ENCODE measurements at regions not wholly inside any gene's neighbourhood (a gene's known extent, or its start where the extent isn't known, plus 50 kb on each side); places are given as distances from the start of the nearest gene placed in this dataset.

DNA sequence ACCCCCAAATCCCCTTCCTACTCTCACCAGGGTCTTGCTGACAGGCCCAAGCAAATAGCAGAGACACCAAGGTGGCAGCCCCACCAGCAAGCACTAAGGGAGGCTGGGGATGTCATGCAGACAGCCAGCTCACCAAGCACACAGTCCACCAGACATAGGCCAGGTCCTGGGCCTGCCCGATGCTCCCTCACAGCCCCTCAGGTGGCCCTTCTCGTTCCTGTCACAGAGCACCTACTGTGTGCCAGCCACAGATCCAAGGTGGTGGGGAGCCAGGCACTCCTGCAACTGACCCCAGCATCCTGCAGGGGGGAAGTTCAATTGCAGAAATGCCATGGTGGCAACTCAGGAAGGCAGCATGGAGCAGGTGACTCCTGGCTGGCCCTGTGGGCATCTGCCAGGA, 60.5 kb upstream of the PNMA1 start:
- FAIRE-seq = no peak

DNA sequence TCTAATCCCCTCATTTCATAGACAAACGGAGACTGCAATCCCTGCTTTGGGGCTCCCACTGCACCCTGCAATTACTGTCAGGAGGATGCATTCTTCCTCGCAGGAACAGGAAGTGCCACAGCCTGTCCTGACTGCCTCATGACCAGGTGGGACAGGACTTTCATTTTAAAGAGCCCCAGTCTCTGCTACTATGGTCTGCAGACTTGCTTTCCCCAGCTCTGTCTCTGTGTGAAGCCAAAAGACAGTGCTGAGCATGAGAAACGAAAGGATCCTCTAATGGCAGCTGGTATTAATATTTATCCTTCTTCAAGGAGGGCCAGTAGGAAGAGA, 60.0 kb upstream of the PNMA1 start:
- FAIRE-seq (no peak), DNase-seq (ENCODE audit: insufficient read length, low spot score) (no peak)
- no peak for TF ChIP-seq POLR2A (IDR thresholded peaks at IDR 0.05; ENCODE audit: low read depth, low read length)

More for the DNA sequence above, 60.5 kb upstream of the PNMA1 start:
- no peak for DNase-seq (ENCODE audit: insufficient read length, low spot score)
- TF ChIP-seq POLR2A (IDR thresholded peaks at IDR 0.05; ENCODE audit: low read depth, low read length) = no peak

DNA sequence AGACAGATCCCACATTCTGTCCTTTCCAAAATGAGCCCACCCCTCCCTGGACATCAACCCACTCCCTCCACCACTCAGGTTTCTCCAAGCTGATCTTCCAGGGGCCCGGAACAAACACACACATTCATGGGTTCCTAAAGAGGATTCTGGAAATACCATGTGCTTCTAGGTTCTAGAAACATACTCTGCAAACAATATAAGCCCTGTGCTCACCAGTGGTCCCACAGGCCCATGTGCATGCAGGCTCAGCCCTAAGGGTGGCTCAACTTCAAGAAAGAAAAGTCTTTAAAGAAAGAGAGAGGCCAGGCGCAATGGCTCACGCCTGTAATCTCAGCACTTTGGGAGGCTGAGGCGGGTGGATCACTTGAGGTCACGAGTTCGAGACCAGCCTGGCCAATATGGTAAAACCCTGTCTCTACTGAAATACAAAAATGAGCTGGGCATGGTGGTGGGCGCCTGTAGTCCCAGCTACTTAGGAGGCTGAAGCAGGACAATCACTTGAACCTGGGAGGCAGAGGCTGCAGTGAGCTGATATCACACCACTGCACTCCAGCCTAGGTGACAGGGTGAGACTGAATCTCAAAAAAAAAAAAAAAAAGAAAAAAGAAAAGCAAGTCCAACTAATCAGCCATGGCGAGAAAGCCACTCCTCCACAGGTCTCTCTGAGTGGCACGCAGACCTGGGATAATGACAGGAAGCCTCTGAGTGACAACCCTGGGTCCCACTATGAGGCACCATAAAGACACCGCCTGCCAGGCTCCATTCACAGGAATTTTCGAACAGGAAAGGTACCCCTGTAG, 59.5 kb upstream of the PNMA1 start:
- DNase-seq (ENCODE audit: insufficient read length, low spot score) (no peak), FAIRE-seq (no peak)
- no peak for TF ChIP-seq POLR2A (IDR thresholded peaks at IDR 0.05; ENCODE audit: low read depth, low read length)

DNA sequence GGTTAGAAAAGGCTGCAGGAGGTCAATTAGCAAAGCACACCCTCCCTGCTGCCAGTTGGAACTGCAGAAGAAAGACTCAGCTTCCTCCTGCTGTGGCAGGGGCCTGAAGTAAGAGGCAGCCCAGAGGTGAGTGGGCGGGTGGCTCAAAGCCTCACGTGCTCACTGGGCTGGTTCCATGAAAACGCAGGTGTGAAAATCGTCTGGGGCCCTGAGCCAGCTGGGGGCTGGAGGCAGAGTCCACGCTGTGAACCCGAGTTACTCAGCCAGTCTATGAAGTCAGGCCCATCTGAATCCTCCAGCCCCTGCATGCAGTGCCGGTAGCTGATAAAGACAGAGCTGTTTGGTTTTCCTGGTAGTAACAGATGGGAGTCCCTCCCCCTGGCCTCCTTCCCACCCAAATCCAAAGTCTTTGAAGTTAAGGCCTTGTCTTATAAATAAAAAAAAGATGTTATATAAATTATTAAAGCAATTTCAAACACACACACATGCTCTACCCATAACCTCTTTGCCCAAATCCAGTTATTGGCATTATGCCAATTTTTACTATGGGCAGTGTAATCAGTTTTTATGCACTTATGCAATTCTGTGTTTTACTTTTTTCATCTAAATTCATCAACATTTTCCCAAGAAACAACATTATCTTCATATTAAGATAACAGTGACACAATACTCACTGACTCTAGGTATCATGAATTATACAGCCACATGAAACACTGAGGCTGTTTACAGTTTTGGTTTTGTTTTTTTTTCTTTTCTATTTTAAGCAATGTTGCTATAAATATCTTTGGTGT, 57.9 kb upstream of the PNMA1 start:
- DNase-seq (ENCODE audit: insufficient read length, low spot score) (no peak), FAIRE-seq (no peak)
- TF ChIP-seq POLR2A (IDR thresholded peaks at IDR 0.05; ENCODE audit: low read depth, low read length) = no peak

DNA sequence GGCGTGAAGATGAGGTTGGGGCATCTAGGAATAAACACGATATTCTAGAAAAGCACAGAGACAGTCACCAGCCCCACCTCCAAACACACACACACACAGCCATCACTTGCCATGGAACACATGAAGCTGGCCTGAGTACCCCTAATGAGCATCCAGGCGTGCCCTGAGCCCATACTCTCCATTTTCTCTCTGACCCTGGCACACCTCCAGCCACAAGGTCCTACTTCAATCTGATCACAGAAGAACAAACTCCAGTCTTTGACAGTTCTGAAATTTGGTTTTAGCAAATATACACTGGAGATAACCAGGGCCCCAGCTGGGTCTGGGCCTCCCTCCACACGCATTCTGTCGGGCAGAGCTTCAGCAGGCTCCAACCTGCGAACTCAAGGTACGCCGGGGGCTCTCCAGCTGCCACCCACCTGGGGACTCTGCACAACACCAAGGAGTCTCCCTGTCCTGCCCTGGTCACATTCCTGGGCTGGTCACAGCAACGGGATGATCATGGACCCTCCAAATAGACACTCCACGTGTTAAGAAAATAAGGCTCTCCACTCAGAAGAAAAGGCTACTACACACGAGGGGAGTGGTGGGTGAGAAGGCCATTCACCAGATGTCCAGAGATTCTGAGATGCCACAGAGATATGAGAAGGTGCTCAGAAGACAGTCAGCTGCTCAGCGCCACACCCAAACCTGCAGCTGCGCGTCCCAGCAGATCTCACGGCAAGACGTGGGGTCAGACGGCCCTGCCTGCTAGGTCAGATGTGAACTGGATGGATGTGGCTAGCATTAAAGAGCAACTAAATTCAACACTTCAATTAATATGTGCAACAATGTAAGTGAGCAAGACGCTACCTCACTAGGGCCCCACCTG, 57.0 kb upstream of the PNMA1 start:
- TF ChIP-seq POLR2A (IDR thresholded peaks at IDR 0.05; ENCODE audit: low read depth, low read length) = no peak
- no peak for DNase-seq (ENCODE audit: insufficient read length, low spot score)
- FAIRE-seq = no peak

DNA sequence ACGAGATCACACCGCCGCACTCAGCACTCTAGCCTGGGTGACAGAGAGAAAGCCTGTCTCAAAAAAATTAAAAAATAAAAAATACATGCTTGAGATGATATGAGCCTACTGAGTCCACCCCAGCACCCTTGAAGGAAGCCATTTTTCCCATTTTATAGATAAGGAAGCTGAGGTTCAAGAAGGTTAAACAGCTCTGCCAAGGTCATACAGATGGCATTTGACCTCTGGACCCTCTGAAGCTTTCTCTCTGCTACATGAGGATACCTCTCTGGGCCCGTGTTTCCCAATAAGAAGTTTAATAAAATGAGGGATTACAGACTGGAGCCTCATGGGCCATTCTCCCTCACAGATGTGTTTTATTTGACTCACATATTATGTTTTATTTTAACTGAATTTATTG, 53.9 kb upstream of the PNMA1 start:
- no peak for FAIRE-seq
- no peak for DNase-seq (ENCODE audit: insufficient read length, low spot score)
- no peak for TF ChIP-seq POLR2A (IDR thresholded peaks at IDR 0.05; ENCODE audit: low read depth, low read length)

DNA sequence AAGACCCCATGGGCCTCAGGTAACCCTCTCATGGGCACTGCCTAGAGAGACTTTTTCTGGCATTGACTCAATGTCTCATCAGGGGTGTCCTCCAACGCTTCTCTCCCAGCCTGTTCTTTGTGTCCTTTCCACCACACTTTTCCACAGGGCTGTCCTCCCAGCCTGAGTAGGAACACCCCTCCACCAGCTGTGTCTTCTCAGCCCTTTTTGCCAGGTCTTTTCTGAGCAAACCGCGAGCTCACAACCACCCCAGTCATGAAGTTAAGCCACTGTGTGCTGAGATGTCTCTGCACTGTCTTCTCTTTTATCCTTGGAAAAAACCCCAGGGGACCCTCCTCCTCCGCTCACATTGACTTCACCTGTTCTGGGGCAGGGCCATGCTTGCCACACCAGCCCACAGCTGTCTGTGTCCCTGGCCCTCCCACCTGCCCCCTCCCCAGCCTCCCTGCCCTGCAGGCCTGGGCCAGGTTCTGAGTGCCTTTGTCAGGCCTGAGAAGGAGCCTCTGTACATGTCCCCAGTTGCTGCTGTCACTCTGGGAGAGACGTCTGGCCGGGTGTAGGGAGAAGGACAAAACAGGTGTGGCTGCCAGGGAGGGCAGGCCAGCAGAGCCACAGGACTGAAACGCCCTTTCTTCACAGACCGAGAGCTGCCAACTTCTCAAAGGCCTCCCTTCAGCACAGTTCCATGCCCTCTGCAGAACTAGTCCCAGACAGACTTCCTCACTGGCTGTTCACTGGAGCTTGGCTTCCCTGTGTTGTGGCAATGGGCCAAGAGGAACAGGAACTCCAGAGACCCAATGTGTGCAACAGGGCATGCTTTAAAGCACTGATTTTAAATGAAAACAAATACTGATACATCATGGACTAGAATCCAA, 50.5 kb upstream of the PNMA1 start:
- TF ChIP-seq POLR2A (IDR thresholded peaks at IDR 0.05; ENCODE audit: low read depth, low read length) = no peak
- no peak for DNase-seq (ENCODE audit: insufficient read length, low spot score)
- no peak for FAIRE-seq
